AG04450 (cell line): ENCODE measurements at regions not wholly inside any gene's neighbourhood (a gene's known extent, or its start where the extent isn't known, plus 50 kb on each side); places are given as distances from the start of the nearest gene placed in this dataset.

ENCODE experiments used
- CTCF ChIA-PET: fragments of 300-600, 350-600 bp; formaldehyde crosslinking; extraction: SDS; loops from one replicate; lab custom pipeline; 2022; ENCODE audit warnings: antibody characterized with exemption, inconsistent platforms; lab: Charles Lee
- POLR2A ChIA-PET: fragments of 350-600 bp; formaldehyde crosslinking; extraction: SDS; loops from one replicate; lab custom pipeline; 2021; ENCODE audit warnings: antibody characterized with exemption, inconsistent platforms; lab: Yijun Ruan, JAX
- DNase-seq: peaks from one replicate; pipeline ENCODE4 v3.0.0-alpha.2; 2011; ENCODE audit warnings: low read depth, low spot score
- H3K27ac ChIP-seq: one replicate; pipeline ENCODE4 v1.5.1; 2012; ENCODE audit warnings: low read depth, low read length, control low read depth
- H3K27me3 ChIP-seq: one replicate; pipeline ENCODE4 v1.6.0; 2012; ENCODE audit warnings: low read length; ENCODE audit not compliant: control insufficient read depth, insufficient read depth
- H3K4me3 ChIP-seq: 2 replicates; pipeline ENCODE4 v1.5.1; 2011; ENCODE audit warnings: mild to moderate bottlenecking, low read depth, low read length, control low read depth
- H3K9me3 ChIP-seq: 2 replicates; pipeline ENCODE4 v1.5.1; 2012; ENCODE audit warnings: low read length; ENCODE audit not compliant: control insufficient read depth, insufficient read depth
- TF ChIP-seq, protein P1 (sequence below): IDR thresholded peaks from 2 replicates; pipeline ENCODE4 v1.5.1; 2011; ENCODE audit warnings: low read depth, low read length, control low read depth, inconsistent platforms

DNA sequence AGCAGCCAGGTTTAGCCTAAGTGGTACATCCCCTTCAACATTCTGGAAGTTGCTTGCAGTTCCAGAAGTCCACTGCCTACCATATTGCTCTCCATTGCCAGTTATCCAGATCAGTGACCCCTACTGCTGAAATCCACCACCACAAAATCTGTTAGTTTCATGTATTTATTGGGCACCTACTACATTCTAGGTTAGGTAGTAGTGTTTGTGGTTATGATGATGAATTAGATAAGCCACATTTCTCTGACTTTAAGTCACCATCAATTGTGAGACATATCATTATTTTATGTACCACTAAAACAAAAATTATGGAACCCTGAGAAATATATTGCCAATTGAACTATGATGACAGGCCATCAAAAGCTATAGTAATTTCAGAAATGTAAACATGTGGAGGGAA is 139.5 kb upstream of the PKDCC start:
- DNase-seq = no peak
- Histone ChIP-seq H3K4me3 (no peak overlapping the region), H3K27ac (no peak overlapping the region), H3K27me3 (peaks cover 2% of the 10 kb centered on the region), H3K9me3 (no peaks in the 10 kb centered on the region; the same call in 1 of the 2 replicates)
- ChIA-PET POLR2A (no interaction called here), CTCF (interaction anchor here (1.1 to 1.3 kb wide), 2 partner anchors 39 to 55 kb away, joined by 5 to 6 read pairs; no protein-coding TSS in a partner anchor)
- TF ChIP-seq, protein P1, sequence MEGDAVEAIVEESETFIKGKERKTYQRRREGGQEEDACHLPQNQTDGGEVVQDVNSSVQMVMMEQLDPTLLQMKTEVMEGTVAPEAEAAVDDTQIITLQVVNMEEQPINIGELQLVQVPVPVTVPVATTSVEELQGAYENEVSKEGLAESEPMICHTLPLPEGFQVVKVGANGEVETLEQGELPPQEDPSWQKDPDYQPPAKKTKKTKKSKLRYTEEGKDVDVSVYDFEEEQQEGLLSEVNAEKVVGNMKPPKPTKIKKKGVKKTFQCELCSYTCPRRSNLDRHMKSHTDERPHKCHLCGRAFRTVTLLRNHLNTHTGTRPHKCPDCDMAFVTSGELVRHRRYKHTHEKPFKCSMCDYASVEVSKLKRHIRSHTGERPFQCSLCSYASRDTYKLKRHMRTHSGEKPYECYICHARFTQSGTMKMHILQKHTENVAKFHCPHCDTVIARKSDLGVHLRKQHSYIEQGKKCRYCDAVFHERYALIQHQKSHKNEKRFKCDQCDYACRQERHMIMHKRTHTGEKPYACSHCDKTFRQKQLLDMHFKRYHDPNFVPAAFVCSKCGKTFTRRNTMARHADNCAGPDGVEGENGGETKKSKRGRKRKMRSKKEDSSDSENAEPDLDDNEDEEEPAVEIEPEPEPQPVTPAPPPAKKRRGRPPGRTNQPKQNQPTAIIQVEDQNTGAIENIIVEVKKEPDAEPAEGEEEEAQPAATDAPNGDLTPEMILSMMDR = no peak

DNA sequence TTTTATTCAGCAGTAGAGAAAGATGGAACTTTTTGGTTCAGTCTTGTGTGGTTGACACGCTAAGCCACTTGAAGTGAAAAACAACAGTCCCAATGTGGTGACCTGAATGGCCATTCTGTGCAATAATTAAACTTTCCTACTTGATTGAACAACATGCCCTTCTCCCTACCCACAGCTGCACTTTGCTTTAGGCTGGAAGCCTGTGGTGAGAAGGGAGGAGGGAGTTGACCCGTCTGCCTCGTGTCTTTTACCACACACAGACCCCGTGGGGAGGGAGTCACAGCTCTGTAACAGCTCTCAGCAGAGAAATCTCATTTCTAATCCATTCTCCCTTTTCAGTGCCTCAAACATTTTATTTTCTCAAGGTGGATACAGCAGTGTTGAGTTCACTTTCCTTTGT is 138.2 kb upstream of the PKDCC start:
- Histone ChIP-seq H3K9me3 (peaks cover 4% of the 10 kb centered on the region; the same call in 1 of the 2 replicates), H3K27ac (no peak overlapping the region), H3K4me3 (no peak overlapping the region), H3K27me3 (peaks cover 2% of the 10 kb centered on the region)
- CTCF ChIA-PET = interaction anchor here (1.3 kb wide), 1 partner anchor 40 kb away, joined by 6 read pairs; no protein-coding TSS in a partner anchor
- POLR2A ChIA-PET = no interaction called here
- TF ChIP-seq, protein P1 = no peak
- no peak for DNase-seq

DNA sequence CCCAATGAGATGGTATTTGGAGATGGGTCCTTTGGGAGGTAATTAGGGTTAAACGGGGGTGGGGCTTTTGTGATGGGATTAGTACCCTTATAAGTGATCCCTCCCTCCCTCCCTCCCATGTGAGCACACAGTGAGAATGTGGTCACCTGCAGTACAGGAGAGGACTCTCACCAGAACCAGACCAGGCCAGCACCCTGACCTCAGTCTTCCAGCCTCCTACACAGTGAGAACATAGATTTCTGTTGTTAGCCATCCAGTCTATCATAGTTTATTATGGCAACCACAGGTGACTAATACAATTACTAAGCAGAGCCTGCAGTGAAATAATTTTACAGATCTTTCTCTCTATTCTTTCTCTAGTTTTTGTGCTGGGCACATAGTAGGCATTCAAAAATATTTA is 137.7 kb upstream of the PKDCC start:
- H3K9me3 ChIP-seq = peaks cover 4% of the 10 kb centered on the region; the same call in 1 of the 2 replicates
- TF ChIP-seq, protein P1 = no peak
- H3K4me3 ChIP-seq = no peak overlapping the region
- ChIA-PET POLR2A (no interaction called here), CTCF (no interaction called here)
- H3K27ac ChIP-seq = no peak overlapping the region
- no peak for DNase-seq
- H3K27me3 ChIP-seq = peaks cover 2% of the 10 kb centered on the region

DNA sequence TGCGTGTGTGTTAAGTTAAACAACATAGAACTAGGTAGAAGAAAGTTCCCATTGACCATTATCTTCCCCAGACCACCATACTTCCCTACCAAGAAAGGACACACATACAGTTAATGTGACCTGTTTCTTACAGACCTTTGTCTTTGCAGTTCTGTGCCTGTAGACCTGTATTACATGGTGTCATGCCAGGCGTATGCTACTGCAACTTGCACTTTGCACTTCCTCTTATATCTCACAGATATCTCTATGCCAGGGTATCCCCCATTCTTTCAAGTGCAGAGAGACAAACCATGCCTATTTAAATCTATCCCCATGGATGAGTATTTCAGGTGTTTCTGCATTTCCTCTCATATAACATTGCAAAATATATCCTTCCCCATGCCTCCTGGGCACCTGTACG is 136.8 kb upstream of the PKDCC start:
- Histone ChIP-seq H3K27me3 (peaks cover 2% of the 10 kb centered on the region), H3K27ac (no peak overlapping the region), H3K4me3 (no peak overlapping the region), H3K9me3 (peaks cover 4% of the 10 kb centered on the region; the same call in 1 of the 2 replicates)
- DNase-seq = no peak
- POLR2A ChIA-PET = no interaction called here
- TF ChIP-seq, protein P1 = no peak
- CTCF ChIA-PET = no interaction called here

DNA sequence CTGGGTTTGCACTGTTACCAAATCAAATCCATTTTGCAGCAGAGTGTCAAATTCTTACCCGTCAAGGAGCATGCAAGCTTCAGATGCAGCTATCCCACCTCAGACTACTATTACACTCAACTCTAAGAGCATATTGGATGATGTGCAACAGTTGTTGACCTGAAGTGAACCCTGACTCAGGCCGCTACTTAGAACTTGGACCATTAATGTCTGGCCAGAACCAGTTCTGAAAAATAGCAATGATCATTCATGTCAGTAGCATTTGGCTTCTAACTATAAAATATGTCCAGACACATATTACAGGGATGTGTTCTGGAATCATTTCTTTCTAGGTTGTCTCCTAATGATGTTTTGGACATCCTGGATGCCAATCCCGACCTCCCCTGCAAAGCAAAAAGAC is 135.5 kb upstream of the PKDCC start:
- no peak for DNase-seq

More for the DNA sequence above, 135.5 kb upstream of the PKDCC start:
- H3K27me3 ChIP-seq = no peaks in the 10 kb centered on the region
- H3K9me3 ChIP-seq = peaks cover 4% of the 10 kb centered on the region; the same call in 1 of the 2 replicates
- no peak overlapping the region for H3K27ac ChIP-seq
- H3K4me3 ChIP-seq = no peak overlapping the region
- TF ChIP-seq, protein P1 = no peak
- POLR2A ChIA-PET = no interaction called here
- CTCF ChIA-PET = no interaction called here
